ENCODE measurements at regions not wholly inside any gene's neighbourhood (a gene's known extent, or its start where the extent isn't known, plus 50 kb on each side); places are given as distances from the start of the nearest gene placed in this dataset.

DNA sequence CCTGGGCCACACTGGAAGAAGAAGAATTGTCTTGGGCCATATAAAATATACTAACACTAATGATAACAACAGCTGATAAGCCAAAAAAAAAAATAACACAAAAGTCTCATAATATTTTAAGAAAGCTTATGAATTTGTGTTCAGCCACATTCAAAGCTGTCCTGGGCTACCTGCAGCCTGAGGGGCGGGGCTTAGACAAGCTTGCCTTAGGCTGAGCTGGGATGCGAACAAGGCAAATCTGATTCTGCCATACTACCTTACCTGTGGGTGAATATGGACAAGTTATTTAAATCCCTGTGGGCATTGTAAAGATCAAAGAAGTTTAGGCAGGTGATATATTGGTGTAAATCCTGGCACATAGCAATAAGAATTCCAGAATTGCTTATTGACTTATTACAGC is 212.3 kb upstream of the ATP10B start:
- no peak for DNase-seq (ENCODE audit: insufficient read length, low spot score)
- no peak for FAIRE-seq
- no peak for TF ChIP-seq SPI1 (IDR thresholded peaks at IDR 0.05; ENCODE audit: low read depth, low read length)
- no peak for TF ChIP-seq POLR2A (IDR thresholded peaks at IDR 0.05; ENCODE audit: low read depth, low read length)
- TF ChIP-seq PAX5 (IDR thresholded peaks at IDR 0.05; ENCODE audit: insufficient read depth, low read length, severe bottlenecking) = no peak
- TF ChIP-seq TAF1 (IDR thresholded peaks at IDR 0.05; ENCODE audit: low read depth, low read length) = no peak
- no peak for TF ChIP-seq POU2F2 (IDR thresholded peaks at IDR 0.05; ENCODE audit: low read depth, low read length)
- TF ChIP-seq POLR2AphosphoS5 (IDR thresholded peaks at IDR 0.05; ENCODE audit: low read depth, low read length) = no peak

DNA sequence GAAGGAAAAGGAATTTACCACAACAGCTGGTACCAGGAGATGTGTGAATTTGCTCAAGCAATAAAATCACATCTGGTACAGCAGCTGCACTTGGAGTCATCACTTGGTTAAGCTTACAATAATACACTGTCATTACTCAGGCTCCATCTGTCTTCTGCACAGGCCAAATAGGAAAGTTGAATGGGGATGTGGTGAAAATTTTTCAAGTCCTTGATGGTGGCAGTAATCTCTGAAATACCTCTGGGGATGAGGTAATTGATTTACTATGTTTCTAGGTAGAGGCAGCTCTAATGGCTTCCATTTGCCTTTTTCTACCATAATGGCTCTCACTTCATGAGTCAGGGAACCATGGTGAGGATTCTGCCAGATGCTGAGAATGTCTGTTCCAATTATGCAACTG is 206.8 kb upstream of the ATP10B start:
- FAIRE-seq = no peak
- no peak for TF ChIP-seq POU2F2 (IDR thresholded peaks at IDR 0.05; ENCODE audit: low read depth, low read length)
- TF ChIP-seq SPI1 (IDR thresholded peaks at IDR 0.05; ENCODE audit: low read depth, low read length) = no peak
- no peak for TF ChIP-seq POLR2AphosphoS5 (IDR thresholded peaks at IDR 0.05; ENCODE audit: low read depth, low read length)
- TF ChIP-seq PAX5 (IDR thresholded peaks at IDR 0.05; ENCODE audit: insufficient read depth, low read length, severe bottlenecking) = no peak
- no peak for TF ChIP-seq POLR2A (IDR thresholded peaks at IDR 0.05; ENCODE audit: low read depth, low read length)
- no peak for TF ChIP-seq TAF1 (IDR thresholded peaks at IDR 0.05; ENCODE audit: low read depth, low read length)
- DNase-seq (ENCODE audit: insufficient read length, low spot score) = no peak

DNA sequence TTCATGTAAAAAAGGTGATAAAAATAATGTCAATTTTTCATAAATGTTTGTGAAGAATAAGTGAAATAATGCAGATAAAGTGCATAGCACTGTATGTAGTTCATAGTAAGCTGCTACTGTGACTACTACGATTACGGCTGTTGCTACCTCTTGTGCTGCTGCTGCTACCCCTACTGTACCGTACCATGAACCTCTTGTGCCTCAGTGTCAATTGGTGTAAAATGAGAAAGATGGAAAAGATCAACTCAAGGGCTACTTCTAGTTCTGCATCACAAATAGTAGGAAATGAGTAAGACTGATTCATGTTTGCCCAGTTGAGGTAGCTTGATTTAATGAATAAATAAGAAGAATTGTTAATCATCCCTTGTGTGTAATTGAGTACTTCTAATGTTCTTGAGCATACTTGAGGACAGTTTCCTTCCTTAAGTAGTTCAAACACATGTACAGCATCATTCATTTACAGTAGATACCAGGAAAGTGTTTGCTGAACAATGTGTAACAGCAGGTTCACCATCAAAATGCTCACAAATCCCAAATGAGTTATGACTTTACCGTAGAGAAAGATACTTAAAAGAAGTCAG is 200.0 kb upstream of the ATP10B start:
- no peak for TF ChIP-seq POLR2A (IDR thresholded peaks at IDR 0.05; ENCODE audit: low read depth, low read length)
- TF ChIP-seq POLR2AphosphoS5 (IDR thresholded peaks at IDR 0.05; ENCODE audit: low read depth, low read length) = no peak
- no peak for TF ChIP-seq PAX5 (IDR thresholded peaks at IDR 0.05; ENCODE audit: insufficient read depth, low read length, severe bottlenecking)
- TF ChIP-seq SPI1 (IDR thresholded peaks at IDR 0.05; ENCODE audit: low read depth, low read length) = no peak
- TF ChIP-seq TAF1 (IDR thresholded peaks at IDR 0.05; ENCODE audit: low read depth, low read length) = no peak
- no peak for TF ChIP-seq POU2F2 (IDR thresholded peaks at IDR 0.05; ENCODE audit: low read depth, low read length)
- FAIRE-seq (no peak), DNase-seq (ENCODE audit: insufficient read length, low spot score) (no peak)

DNA sequence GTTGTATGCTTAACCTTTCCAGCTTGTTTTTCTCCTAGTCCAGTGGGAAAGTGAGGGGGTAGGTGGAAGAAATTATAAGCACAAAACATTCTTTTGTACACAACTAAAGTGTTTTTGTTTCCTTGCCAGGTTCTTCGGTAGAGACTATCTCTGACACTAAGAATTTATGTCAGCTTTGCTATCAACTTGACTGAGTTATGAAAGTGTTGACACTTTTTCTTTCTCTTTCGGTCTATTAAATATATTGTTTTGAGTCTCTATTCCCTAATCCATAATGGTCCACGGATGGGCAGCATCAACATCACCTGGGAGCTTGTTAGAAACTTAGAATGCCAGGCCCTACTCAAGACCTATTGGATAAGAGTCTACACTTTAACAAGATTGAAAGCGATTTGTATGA is 195.0 kb upstream of the ATP10B start:
- no peak for FAIRE-seq
- TF ChIP-seq POLR2A (IDR thresholded peaks at IDR 0.05; ENCODE audit: low read depth, low read length) (no peak), SPI1 (IDR thresholded peaks at IDR 0.05; ENCODE audit: low read depth, low read length) (no peak), POLR2AphosphoS5 (IDR thresholded peaks at IDR 0.05; ENCODE audit: low read depth, low read length) (no peak), PAX5 (IDR thresholded peaks at IDR 0.05; ENCODE audit: insufficient read depth, low read length, severe bottlenecking) (no peak), TAF1 (IDR thresholded peaks at IDR 0.05; ENCODE audit: low read depth, low read length) (no peak), POU2F2 (IDR thresholded peaks at IDR 0.05; ENCODE audit: low read depth, low read length) (no peak)
- DNase-seq (ENCODE audit: insufficient read length, low spot score) = no peak

DNA sequence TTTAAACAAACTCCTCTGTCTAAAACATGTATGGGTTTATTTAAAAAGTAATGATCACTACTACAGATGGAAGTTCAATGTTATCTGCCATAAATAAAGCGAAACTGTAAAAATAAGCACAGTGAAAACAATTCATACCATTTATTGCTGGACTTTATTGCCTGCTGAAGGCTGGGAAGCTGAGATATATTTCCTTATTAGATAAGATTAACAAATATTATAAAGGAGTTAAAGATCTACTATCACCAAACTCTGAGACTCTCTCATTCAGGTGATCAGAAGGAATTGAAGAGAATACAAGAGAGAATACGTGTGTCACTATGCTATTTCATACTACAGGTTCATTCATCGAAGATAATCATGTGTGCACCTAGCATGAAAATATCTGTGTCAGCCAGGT is 190.9 kb upstream of the ATP10B start:
- TF ChIP-seq PAX5 (IDR thresholded peaks at IDR 0.05; ENCODE audit: insufficient read depth, low read length, severe bottlenecking) (no peak), SPI1 (IDR thresholded peaks at IDR 0.05; ENCODE audit: low read depth, low read length) (no peak), POU2F2 (IDR thresholded peaks at IDR 0.05; ENCODE audit: low read depth, low read length) (no peak), POLR2AphosphoS5 (IDR thresholded peaks at IDR 0.05; ENCODE audit: low read depth, low read length) (no peak), TAF1 (IDR thresholded peaks at IDR 0.05; ENCODE audit: low read depth, low read length) (no peak), POLR2A (IDR thresholded peaks at IDR 0.05; ENCODE audit: low read depth, low read length) (no peak)
- FAIRE-seq (no peak), DNase-seq (ENCODE audit: insufficient read length, low spot score) (no peak)

DNA sequence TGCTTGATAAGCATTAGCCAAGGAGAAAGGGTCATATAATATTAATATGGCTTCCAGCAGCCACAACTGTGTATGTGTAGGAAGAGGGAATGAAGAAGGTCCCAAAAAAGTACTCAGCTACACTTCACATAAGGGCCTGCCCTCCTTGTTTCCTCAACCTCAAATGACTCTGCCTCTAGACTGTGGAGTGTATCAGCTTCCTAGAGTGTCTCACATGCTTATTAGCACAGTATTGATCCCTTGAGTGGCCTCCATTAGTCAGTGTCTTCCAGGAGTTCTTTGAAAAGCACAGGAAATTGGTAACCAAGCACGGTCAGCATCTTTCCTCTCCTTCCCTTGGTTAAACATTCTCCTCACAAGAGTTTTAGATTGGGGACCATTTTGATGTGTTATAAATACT is 190.4 kb upstream of the ATP10B start:
- no peak for TF ChIP-seq PAX5 (IDR thresholded peaks at IDR 0.05; ENCODE audit: insufficient read depth, low read length, severe bottlenecking)
- no peak for TF ChIP-seq POU2F2 (IDR thresholded peaks at IDR 0.05; ENCODE audit: low read depth, low read length)
- TF ChIP-seq TAF1 (IDR thresholded peaks at IDR 0.05; ENCODE audit: low read depth, low read length) = no peak
- no peak for TF ChIP-seq SPI1 (IDR thresholded peaks at IDR 0.05; ENCODE audit: low read depth, low read length)
- no peak for TF ChIP-seq POLR2AphosphoS5 (IDR thresholded peaks at IDR 0.05; ENCODE audit: low read depth, low read length)
- TF ChIP-seq POLR2A (IDR thresholded peaks at IDR 0.05; ENCODE audit: low read depth, low read length) = no peak
- no peak for FAIRE-seq

DNA sequence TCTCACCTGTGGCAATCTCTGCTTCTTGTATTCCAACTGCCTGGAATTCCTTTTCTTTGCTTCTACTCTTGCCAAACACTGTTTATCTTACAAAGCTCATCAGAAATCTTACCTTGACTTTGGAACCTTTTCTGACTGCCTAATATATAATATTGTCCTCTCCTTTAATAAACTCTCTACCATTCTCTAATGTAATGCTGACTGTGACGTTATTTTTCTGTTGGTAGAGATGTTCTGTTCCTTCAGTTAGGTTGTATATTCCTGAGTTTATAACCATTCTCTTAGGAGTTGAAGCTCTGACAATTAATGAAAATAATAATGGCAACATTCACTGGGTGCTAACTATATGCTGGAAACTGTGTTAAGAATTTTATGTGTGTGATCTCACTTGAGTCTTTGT is 188.8 kb upstream of the ATP10B start:
- DNase-seq (ENCODE audit: insufficient read length, low spot score) = no peak
- TF ChIP-seq SPI1 (IDR thresholded peaks at IDR 0.05; ENCODE audit: low read depth, low read length) (no peak), POU2F2 (IDR thresholded peaks at IDR 0.05; ENCODE audit: low read depth, low read length) (no peak), POLR2A (IDR thresholded peaks at IDR 0.05; ENCODE audit: low read depth, low read length) (no peak), TAF1 (IDR thresholded peaks at IDR 0.05; ENCODE audit: low read depth, low read length) (no peak), POLR2AphosphoS5 (IDR thresholded peaks at IDR 0.05; ENCODE audit: low read depth, low read length) (no peak), PAX5 (IDR thresholded peaks at IDR 0.05; ENCODE audit: insufficient read depth, low read length, severe bottlenecking) (no peak)
- FAIRE-seq = no peak

More for the DNA sequence above, 190.4 kb upstream of the ATP10B start:
- DNase-seq (ENCODE audit: insufficient read length, low spot score) = no peak

DNA sequence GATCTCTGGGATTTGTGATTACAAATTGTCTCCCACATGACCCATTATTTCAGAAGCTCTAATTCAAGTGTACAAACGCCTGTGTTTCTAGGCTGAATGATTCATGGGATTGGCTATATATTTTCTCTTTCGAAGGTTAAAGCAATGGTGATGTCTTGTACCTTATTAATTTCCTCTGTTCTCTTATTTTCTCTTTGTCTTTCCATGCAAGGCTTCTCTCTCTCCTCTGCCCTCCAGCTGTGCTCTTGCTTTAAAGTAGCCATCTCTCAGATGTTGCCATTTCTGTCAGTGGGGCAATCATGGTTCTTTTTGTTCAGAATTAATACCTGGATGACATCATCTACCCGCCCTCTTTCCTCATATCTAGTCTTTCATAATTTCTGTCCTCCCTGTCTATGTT is 184.3 kb upstream of the ATP10B start:
- FAIRE-seq (no peak), DNase-seq (ENCODE audit: insufficient read length, low spot score) (no peak)
- TF ChIP-seq PAX5 (IDR thresholded peaks at IDR 0.05; ENCODE audit: insufficient read depth, low read length, severe bottlenecking) (no peak), POU2F2 (IDR thresholded peaks at IDR 0.05; ENCODE audit: low read depth, low read length) (no peak), TAF1 (IDR thresholded peaks at IDR 0.05; ENCODE audit: low read depth, low read length) (no peak), SPI1 (IDR thresholded peaks at IDR 0.05; ENCODE audit: low read depth, low read length) (no peak), POLR2AphosphoS5 (IDR thresholded peaks at IDR 0.05; ENCODE audit: low read depth, low read length) (no peak), POLR2A (IDR thresholded peaks at IDR 0.05; ENCODE audit: low read depth, low read length) (no peak)

DNA sequence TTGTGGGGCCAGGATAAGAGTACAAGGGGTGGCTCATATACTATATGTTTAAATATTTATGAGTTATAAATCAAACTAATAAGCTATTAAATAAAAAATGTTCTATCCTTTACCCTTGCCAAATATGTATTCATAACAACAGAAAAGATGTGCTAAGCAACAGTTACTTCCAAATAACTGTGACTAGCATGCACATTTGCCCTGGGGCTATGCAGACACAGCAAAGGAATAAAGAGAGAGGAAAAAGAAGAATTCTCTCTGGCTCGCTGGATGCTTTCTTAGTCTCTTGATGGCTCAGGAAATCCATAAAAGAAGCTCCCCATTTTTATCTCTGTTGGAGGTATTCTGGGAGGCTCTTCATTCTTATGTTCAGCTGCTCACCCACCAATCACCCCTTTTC is 182.4 kb upstream of the ATP10B start:
- TF ChIP-seq POLR2AphosphoS5 (IDR thresholded peaks at IDR 0.05; ENCODE audit: low read depth, low read length) (no peak), PAX5 (IDR thresholded peaks at IDR 0.05; ENCODE audit: insufficient read depth, low read length, severe bottlenecking) (no peak), POLR2A (IDR thresholded peaks at IDR 0.05; ENCODE audit: low read depth, low read length) (no peak), SPI1 (IDR thresholded peaks at IDR 0.05; ENCODE audit: low read depth, low read length) (no peak), TAF1 (IDR thresholded peaks at IDR 0.05; ENCODE audit: low read depth, low read length) (no peak), POU2F2 (IDR thresholded peaks at IDR 0.05; ENCODE audit: low read depth, low read length) (no peak)
- DNase-seq (ENCODE audit: insufficient read length, low spot score) (no peak), FAIRE-seq (no peak)

DNA sequence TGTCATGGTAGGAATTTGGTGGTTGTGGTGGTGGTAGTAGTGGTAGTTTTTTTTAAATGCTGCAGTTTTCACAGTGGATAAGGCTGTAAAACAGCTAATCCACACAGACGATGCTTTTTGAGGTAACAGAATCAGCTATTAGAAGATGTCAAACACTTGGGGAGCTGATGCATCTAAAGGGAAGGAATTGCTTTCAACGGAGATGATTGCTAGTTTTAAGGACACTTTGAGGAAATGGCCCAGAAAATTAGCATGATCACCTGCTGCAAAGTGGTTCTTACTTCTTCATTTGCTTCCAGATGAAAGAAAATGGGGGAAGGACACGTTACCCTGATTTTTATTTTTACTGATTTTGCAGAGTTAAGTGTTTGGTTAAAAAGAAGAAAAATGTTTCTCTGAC is 178.2 kb upstream of the ATP10B start:
- TF ChIP-seq SPI1 (IDR thresholded peaks at IDR 0.05; ENCODE audit: low read depth, low read length) (no peak), POLR2AphosphoS5 (IDR thresholded peaks at IDR 0.05; ENCODE audit: low read depth, low read length) (no peak), PAX5 (IDR thresholded peaks at IDR 0.05; ENCODE audit: insufficient read depth, low read length, severe bottlenecking) (no peak), POU2F2 (IDR thresholded peaks at IDR 0.05; ENCODE audit: low read depth, low read length) (no peak), TAF1 (IDR thresholded peaks at IDR 0.05; ENCODE audit: low read depth, low read length) (no peak)
- FAIRE-seq = no peak

More for the DNA sequence above, 178.2 kb upstream of the ATP10B start:
- DNase-seq (ENCODE audit: insufficient read length, low spot score) = no peak

Measured in GM12891 (cell line).